Kidney epithelial cell (primary cell): ENCODE measurements at regions not wholly inside any gene's neighbourhood (a gene's known extent, or its start where the extent isn't known, plus 50 kb on each side); places are given as distances from the start of the nearest gene placed in this dataset.

Experiments used
- DNase-seq: peaks from one replicate; pipeline ENCODE4 v3.0.0-alpha.2; 2010; ENCODE audit warnings: low read depth
- H3K27me3 ChIP-seq: 2 replicates; pipeline ENCODE4 v1.6.0; 2011; ENCODE audit warnings: low read length; ENCODE audit not compliant: control insufficient read depth, insufficient read depth
- H3K36me3 ChIP-seq: 2 replicates; pipeline ENCODE4 v1.5.1; 2011; ENCODE audit warnings: low read length; ENCODE audit not compliant: control insufficient read depth, insufficient read depth
- H3K4me3 ChIP-seq: 2 replicates; pipeline ENCODE4 v1.5.1; 2011; ENCODE audit warnings: low read depth, mild to moderate bottlenecking, control low read depth, low read length
- TF ChIP-seq, protein P1 (sequence below): IDR thresholded peaks from 2 replicates; pipeline ENCODE4 v1.5.1; 2011; ENCODE audit warnings: mild to moderate bottlenecking, moderate library complexity, low read length, control low read depth, inconsistent platforms; ENCODE audit not compliant: insufficient read depth, poor library complexity, severe bottlenecking

DNA sequence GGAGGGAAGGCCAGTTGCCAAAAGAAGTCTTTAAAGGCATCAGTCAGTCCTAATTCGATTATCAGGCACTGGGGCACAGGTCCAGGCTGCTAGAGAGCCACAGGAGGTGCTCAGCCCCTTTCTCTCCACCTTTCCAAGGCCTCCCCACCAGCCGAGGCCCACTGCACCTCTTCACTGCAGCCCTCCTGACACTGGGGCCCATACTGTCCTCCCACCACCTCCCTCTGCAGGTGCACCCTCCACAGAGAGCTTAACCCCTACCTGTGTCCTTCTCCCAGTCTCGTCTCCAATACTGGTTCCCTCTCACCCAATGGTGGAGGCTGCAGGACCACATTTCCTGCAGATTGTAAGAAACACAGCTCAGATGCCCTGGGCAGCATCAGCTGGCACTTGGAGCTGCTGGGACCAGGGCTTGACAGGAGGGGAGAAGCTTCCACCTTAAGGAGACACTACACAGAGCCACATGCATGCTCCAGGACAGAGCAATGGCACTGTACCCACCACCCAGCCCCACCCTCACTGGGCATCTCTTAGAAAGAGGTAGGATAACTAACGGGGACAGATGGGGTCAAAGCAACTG is 81.6 kb upstream of the PRR20G start:
- H3K4me3 ChIP-seq = no peak overlapping the region
- H3K36me3 ChIP-seq = no peaks in the 10 kb centered on the region
- H3K27me3 ChIP-seq = peaks cover 15% of the 10 kb centered on the region
- no peak for DNase-seq
- TF ChIP-seq, protein P1, sequence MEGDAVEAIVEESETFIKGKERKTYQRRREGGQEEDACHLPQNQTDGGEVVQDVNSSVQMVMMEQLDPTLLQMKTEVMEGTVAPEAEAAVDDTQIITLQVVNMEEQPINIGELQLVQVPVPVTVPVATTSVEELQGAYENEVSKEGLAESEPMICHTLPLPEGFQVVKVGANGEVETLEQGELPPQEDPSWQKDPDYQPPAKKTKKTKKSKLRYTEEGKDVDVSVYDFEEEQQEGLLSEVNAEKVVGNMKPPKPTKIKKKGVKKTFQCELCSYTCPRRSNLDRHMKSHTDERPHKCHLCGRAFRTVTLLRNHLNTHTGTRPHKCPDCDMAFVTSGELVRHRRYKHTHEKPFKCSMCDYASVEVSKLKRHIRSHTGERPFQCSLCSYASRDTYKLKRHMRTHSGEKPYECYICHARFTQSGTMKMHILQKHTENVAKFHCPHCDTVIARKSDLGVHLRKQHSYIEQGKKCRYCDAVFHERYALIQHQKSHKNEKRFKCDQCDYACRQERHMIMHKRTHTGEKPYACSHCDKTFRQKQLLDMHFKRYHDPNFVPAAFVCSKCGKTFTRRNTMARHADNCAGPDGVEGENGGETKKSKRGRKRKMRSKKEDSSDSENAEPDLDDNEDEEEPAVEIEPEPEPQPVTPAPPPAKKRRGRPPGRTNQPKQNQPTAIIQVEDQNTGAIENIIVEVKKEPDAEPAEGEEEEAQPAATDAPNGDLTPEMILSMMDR = no peak

DNA sequence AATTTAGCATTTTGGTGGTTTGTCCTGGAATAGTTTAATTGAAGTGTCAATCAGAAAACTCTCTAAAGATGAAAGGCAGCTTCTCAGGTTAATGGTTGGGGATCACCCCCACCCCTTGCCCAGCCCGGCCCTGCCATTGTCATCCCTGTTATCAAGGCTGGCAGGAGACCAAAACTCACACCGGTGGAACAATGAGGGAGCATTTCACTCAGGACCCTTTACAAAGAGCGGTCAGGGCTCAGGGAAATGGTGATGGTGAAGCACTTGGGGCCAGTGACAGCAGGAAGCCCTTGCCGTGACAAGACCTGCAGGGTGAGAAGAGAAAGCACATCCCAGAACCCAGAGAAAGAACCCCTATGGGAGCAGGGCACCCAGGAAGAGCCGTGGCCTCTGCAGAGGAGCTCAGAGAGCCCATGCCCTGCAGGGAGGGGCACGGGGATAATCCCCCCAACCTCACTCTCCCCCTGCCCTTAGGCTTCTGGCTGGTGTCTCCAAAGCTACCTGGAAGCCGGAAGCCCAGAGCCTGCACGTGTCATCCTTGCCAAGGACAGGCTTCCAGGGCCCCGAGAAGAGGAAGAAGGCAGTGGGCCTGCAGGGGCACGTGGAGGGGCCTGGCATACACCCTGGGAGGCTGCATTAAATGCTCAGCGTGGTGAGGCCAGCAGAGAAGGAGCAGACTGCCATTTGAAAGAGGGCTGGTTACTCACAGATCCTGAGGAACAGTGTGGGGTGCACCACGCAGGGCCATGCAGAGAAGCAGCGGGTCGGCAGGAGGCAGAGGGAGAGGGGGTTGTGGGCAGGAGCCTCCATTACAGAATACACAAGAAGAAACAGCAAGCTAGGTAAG is 80.6 kb upstream of the PRR20G start:
- peaks cover 15% of the 10 kb centered on the region for H3K27me3 ChIP-seq
- H3K4me3 ChIP-seq = no peak overlapping the region
- DNase-seq = no peak
- TF ChIP-seq, protein P1 = no peak
- no peaks in the 10 kb centered on the region for H3K36me3 ChIP-seq

DNA sequence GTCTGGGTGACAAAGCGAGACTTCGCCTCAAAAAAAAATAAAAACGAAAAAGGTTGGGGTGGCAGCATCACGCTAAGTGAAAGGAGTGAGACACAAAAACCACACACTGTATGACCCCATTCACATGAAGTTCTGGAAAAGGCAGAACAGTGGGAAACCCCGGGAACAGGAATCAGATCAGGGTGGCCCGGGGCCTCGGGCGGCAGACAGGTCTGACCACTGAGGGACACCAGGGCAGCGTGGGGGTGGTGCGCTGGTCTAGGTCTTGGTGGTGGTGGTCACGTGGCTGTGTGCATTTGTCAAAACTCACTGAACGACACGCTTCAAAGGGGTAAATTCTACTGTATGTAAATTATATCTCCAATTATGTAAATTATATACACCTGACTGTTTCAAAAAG is 79.7 kb upstream of the PRR20G start:
- Histone ChIP-seq H3K36me3 (no peaks in the 10 kb centered on the region), H3K27me3 (peaks cover 15% of the 10 kb centered on the region), H3K4me3 (no peak overlapping the region)
- TF ChIP-seq, protein P1 = no peak
- DNase-seq = no peak

DNA sequence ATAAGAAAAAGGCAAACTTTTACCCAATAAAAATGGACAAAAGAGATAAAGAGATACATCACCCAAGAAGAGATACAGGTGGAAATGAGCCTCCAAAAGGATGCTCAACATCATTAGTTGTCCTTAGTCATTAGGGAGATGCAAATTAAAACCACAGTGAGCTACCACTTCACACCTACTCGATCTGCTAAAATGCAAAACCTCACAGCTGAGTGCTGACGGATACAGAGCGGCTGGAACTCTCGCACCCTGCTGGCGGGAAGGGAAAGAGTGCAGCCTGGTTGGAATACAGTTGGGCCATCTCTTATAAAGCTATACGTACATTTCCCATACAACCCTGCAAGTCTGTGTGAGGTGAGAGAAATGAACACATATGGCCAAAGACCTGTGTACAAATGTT is 78.5 kb upstream of the PRR20G start:
- TF ChIP-seq, protein P1 = no peak
- H3K27me3 ChIP-seq = peaks cover 7% of the 10 kb centered on the region
- DNase-seq = no peak
- no peaks in the 10 kb centered on the region for H3K36me3 ChIP-seq
- H3K4me3 ChIP-seq = no peak overlapping the region

DNA sequence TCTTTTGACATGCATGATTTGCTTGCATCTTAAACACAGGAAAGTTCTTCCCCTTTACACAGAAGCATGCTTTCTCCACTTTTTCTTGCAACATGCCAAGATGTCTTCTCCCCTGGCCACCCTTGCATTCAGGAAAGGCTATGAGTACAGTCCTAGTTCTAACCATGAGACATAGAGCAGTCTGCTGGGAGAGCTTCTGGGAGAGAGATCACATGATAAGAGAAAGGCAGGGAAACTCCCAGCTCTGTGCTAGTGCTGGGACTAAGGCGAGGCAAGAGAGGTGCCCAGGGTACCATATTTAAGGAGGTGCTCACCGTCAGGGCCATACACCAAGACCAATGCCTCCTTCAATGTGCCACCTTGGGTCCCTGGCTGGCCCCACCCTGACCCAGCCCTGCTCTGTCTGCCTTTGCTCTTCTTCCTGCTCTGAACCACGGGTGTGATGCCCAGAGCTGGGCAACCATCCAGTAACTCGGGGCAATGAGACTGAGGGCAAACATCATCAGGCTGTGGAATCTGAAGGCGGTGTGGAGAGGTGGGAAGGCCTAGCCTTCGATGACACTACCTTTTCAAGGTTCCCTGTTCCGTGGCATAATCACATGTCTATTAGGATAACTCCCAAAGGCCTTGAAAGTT is 77.4 kb upstream of the PRR20G start:
- no peak for DNase-seq
- peaks cover 4% of the 10 kb centered on the region for H3K27me3 ChIP-seq
- no peaks in the 10 kb centered on the region for H3K36me3 ChIP-seq
- no peak overlapping the region for H3K4me3 ChIP-seq
- TF ChIP-seq, protein P1 = no peak

DNA sequence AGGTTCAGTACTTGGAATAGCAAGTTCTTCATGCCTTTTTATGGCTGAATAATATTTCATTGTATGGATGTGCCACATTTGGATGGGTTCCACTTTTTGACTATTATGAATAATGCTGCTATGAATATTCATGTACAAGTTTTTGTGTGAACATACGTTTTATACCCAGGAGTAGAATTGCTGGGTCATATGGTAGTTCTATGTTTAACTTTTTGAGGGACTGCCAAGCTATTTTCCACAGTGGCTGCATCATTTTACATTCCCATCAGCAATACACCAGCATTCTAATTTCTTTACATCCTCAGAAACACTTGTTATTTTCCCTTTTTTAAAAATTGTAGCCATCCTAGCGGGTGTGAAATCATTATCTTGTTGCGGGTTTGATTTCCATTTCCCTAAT is 76.0 kb upstream of the PRR20G start:
- TF ChIP-seq, protein P1 = no peak
- Histone ChIP-seq H3K4me3 (no peak overlapping the region), H3K36me3 (no peaks in the 10 kb centered on the region), H3K27me3 (peaks cover 4% of the 10 kb centered on the region)
- DNase-seq = no peak
